Upper lobe of left lung (tissue), 4 donors: ENCODE measurements at regions not wholly inside any gene's neighbourhood (a gene's known extent, or its start where the extent isn't known, plus 50 kb on each side); places are given as distances from the start of the nearest gene placed in this dataset.

Experiments used
- POLR2A ChIP-seq, 4 donors: fragments of 450-650 bp; IDR thresholded peaks; one replicate each; pipeline ENCODE4 v1.5.1; 2016 to 2017; ENCODE audit warnings: antibody characterized with exemption in 4 of 4, mild to moderate bottlenecking in 2 of 4
- POLR2AphosphoS5 ChIP-seq, 2 donors: sonication (generic); formaldehyde crosslinking; IDR thresholded peaks; one replicate each; pipeline ENCODE4 v1.5.1; 2017; ENCODE audit warnings: antibody characterized with exemption in 2 of 2

- TF ChIP-seq POLR2A (IDR thresholded peaks at IDR 0.05) (no peak), POLR2AphosphoS5 (IDR thresholded peaks at IDR 0.05) (no peak)
These were observed 82.5 kb upstream of the HMHB1 start for GRCh38 chr5:143729334-143729946.
